GM18508 (cell line): ENCODE measurements at regions not wholly inside any gene's neighbourhood (a gene's known extent, or its start where the extent isn't known, plus 50 kb on each side); places are given as distances from the start of the nearest gene placed in this dataset.

Source experiments
- ATAC-seq: cut with Tn5 transposase; IDR thresholded peaks from one replicate; pipeline ENCODE4 v1.9.1; 2021; ENCODE audit warnings: moderate number of reproducible peaks; ENCODE audit not compliant: insufficient read depth, unreplicated experiment

- no peak for ATAC-seq
These were observed 1195.6 kb upstream of the GBE1 start for GRCh38 chr3:82957079-82957478.

DNA sequence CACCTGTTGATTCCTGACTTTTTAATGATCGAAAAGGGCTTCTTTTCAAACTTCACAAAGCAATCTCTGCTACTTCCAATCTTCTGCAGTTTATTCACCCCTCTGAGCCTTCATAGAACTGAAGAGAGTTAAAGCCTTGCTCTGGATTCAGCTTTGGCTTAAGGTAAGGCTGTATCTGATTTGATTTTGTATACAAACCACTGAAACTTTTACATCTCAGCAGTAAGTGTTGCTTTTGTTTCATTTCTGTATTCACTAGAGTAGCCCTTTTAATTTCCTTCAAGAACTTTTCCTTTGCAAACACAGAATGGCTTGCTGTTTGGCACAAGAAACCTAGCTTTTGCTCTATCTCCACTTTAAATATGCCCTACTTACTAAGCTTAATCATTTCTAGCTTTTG lies 1193.0 kb upstream of the GBE1 start:
- ATAC-seq: no peak

GRCh38 chr3:82942041-82942440 lies 1180.6 kb upstream of the GBE1 start:
- ATAC-seq: peak; percentile 56

GRCh38 chr3:82940124-82940523 lies 1178.7 kb upstream of the GBE1 start:
- ATAC-seq: no peak

GRCh38 chr3:82939491-82940097 lies 1178.1 kb upstream of the GBE1 start:
- ATAC-seq: no peak

GRCh38 chr3:82938821-82939328 lies 1177.4 kb upstream of the GBE1 start:
- no peak for ATAC-seq

GRCh38 chr3:82927309-82928253 lies 1166.1 kb upstream of the GBE1 start:
- ATAC-seq: no peak

- ATAC-seq: no peak
These were observed 1129.6 kb upstream of the GBE1 start for GRCh38 chr3:82891028-82891427.

- no peak for ATAC-seq
These were observed 1121.6 kb upstream of the GBE1 start for GRCh38 chr3:82883072-82883471.

- ATAC-seq: no peak
These were observed 1114.0 kb upstream of the GBE1 start for GRCh38 chr3:82875401-82875800.

- ATAC-seq: no peak
These were observed 1078.4 kb upstream of the GBE1 start for GRCh38 chr3:82839871-82840270.

GRCh38 chr3:82834098-82834497 lies 1072.7 kb upstream of the GBE1 start:
- no peak for ATAC-seq

DNA sequence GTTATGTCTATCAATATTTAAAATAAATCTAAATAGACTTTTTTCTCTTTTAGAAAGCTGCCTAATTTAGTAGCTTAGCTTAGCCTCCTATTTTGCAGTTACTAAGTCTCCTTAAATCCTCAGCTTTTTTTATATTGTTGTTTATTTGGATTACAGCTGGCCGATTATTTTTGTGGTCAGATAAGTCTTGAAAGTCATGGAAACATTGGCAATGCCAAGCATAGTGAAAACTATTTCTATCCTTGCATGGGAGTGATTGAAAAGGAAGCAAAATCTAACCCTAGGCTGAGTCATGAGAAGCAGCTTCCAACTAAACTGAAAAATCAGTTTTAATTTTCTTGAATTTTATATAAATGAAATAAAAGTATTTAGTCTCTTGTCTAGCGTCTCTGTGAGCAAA lies 1063.0 kb upstream of the GBE1 start:
- ATAC-seq: no peak

GRCh38 chr3:82816086-82816485 lies 1054.6 kb upstream of the GBE1 start:
- ATAC-seq: no peak

DNA sequence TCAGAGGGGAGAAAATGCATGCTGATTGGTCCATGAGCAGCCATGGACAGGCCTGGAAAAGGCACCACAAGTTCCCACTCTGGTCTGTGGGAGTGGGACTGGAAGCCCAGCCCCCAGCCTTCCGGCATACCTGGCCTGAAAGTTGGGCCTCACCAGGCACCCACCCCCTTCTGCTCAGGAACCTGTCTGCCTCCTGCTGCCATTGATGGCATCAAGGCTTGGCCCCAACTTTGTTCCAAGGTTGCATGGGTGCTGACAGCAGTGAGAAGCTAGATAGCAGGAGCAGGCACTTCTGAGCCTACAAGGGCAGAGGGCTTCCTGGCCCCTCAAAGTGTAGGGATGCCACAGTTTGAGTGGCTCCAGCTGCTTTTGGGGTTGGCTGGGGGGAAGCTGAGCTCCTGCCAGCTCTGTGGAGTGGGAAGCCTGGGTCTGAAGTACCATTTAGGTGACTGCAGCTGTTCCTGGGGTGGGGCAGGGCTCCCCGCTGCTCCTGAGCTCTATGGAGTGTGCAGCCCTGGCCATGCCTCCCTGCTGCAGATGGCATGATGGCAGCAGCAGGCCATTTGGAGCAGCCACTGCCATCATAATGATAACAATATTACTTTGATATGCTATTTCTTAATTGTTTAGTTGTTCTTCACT lies 1054.1 kb upstream of the GBE1 start:
- ATAC-seq: no peak

GRCh38 chr3:82814660-82815059 lies 1053.2 kb upstream of the GBE1 start:
- ATAC-seq: no peak

DNA sequence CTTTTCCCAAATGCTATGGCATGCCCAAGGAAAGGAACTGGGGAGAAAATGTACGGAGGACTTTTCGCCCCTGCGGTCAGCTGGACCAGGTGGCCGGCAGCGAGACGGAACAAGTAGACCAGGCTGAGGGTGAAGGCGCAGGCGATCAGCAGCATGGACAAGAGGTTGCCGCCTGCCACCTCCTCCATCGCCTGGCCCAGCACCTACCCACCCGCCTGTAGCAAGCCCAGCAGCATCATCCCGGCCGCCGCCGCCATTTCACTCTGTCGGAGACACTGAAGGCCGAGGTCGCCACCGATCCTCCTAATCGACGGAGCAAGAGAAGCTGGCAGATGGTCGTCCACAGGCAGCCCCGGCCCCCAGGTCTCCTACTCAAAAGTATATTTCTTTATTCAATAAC lies 1046.3 kb upstream of the GBE1 start:
- no peak for ATAC-seq

GRCh38 chr3:82802501-82802900 lies 1041.1 kb upstream of the GBE1 start:
- no peak for ATAC-seq

- ATAC-seq: no peak
These were observed 1038.8 kb upstream of the GBE1 start for GRCh38 chr3:82800248-82800647.

DNA sequence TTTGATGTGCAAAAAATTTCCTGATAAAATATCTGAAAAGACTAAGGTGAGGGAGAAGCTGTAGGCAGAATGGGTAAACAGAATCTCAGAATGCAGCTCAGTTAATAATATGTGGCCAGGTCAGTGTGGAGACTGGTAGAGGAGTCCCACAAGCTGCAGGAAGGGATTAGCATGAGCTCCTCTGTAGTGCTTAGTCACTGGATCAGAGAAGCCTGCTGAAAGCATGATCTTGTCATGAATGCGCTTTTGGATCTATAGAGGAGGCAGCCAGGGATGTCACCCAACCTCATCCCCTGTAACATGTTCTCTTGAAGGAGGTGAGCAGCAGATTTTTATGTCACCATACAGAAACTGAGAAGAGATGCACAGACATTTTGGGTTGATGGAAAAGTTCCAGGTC lies 1035.3 kb upstream of the GBE1 start:
- ATAC-seq: no peak

GRCh38 chr3:82791241-82791640 lies 1029.8 kb upstream of the GBE1 start:
- ATAC-seq: no peak
